ENCODE measurements at regions not wholly inside any gene's neighbourhood (a gene's known extent, or its start where the extent isn't known, plus 50 kb on each side); places are given as distances from the start of the nearest gene placed in this dataset.
"Not testable (repeated sequence)": the region's sequence is repeated elsewhere in the genome, so short reads cannot be mapped to it uniquely, and the experiment has no call there.

- H3K4me3 ChIP-seq (ENCODE audit: low read depth, low read length) = no peak overlapping the region
- TF ChIP-seq CTCF (conservative IDR thresholded peaks at IDR 0.05; ENCODE audit: low read depth, low read length) = no peak
- DNase-seq (ENCODE audit: low read depth) = no peak
Measured at GRCh38 chr1:224014330-224014649, 99.6 kb upstream of the FBXO28 start.

- DNase-seq (ENCODE audit: low read depth); H3K4me3 ChIP-seq (ENCODE audit: low read depth, low read length): not testable (repeated sequence)
Measured at GRCh38 chr1:224013626-224014329, 100.1 kb upstream of the FBXO28 start.

- DNase-seq (ENCODE audit: low read depth); H3K4me3 ChIP-seq (ENCODE audit: low read depth, low read length): not testable (repeated sequence)
Measured at GRCh38 chr1:224012807-224013434, 101.0 kb upstream of the FBXO28 start.

- H3K4me3 ChIP-seq (ENCODE audit: low read depth, low read length); DNase-seq (ENCODE audit: low read depth): not testable (repeated sequence)
Measured at GRCh38 chr1:224012162-224012561, 101.7 kb upstream of the FBXO28 start.

GRCh38 chr1:224011751-224012150 lies 102.2 kb upstream of the FBXO28 start:
- not testable (repeated sequence) for DNase-seq (ENCODE audit: low read depth); H3K4me3 ChIP-seq (ENCODE audit: low read depth, low read length)

GRCh38 chr1:224011153-224011552 lies 102.8 kb upstream of the FBXO28 start:
- DNase-seq (ENCODE audit: low read depth); H3K4me3 ChIP-seq (ENCODE audit: low read depth, low read length): not testable (repeated sequence)

- not testable (repeated sequence) for DNase-seq (ENCODE audit: low read depth); H3K4me3 ChIP-seq (ENCODE audit: low read depth, low read length)
Measured at GRCh38 chr1:224005973-224006372, 107.9 kb upstream of the FBXO28 start.

GRCh38 chr1:224004552-224005315 lies 109.2 kb upstream of the FBXO28 start:
- TF ChIP-seq CTCF (conservative IDR thresholded peaks at IDR 0.05; ENCODE audit: low read depth, low read length) = peak; percentile 47

GRCh38 chr1:224003896-224004295 lies 110.0 kb upstream of the FBXO28 start:
- DNase-seq (ENCODE audit: low read depth); H3K4me3 ChIP-seq (ENCODE audit: low read depth, low read length): not testable (repeated sequence)

More at GRCh38 chr1:224004552-224005315, 109.2 kb upstream of the FBXO28 start:
- H3K4me3 ChIP-seq (ENCODE audit: low read depth, low read length); DNase-seq (ENCODE audit: low read depth): not testable (repeated sequence)

- not testable (repeated sequence) for DNase-seq (ENCODE audit: low read depth); H3K4me3 ChIP-seq (ENCODE audit: low read depth, low read length)
Measured at GRCh38 chr1:224001757-224002156, 112.2 kb upstream of the FBXO28 start.

GRCh38 chr1:223999761-224000160 lies 114.2 kb upstream of the FBXO28 start:
- DNase-seq (ENCODE audit: low read depth); H3K4me3 ChIP-seq (ENCODE audit: low read depth, low read length): not testable (repeated sequence)

- not testable (repeated sequence) for DNase-seq (ENCODE audit: low read depth); H3K4me3 ChIP-seq (ENCODE audit: low read depth, low read length)
Measured at GRCh38 chr1:223998676-223999455, 115.0 kb upstream of the FBXO28 start.

- not testable (repeated sequence) for H3K4me3 ChIP-seq (ENCODE audit: low read depth, low read length); DNase-seq (ENCODE audit: low read depth)
Measured at GRCh38 chr1:223996376-223996775, 117.5 kb upstream of the FBXO28 start.

GRCh38 chr1:223992456-223993246 lies 121.3 kb upstream of the FBXO28 start:
- H3K4me3 ChIP-seq (ENCODE audit: low read depth, low read length) = peak overlapping the region; percentile 64
- DNase-seq (ENCODE audit: low read depth) = peak; percentile 83

- H3K4me3 ChIP-seq (ENCODE audit: low read depth, low read length) = peak overlapping the region; percentile 64
- DNase-seq (ENCODE audit: low read depth) = not testable (repeated sequence)
Measured at GRCh38 chr1:223991297-223991857, 122.5 kb upstream of the FBXO28 start.

All from epithelial cell of proximal tubule (primary cell).